C4-2B (cell line): ENCODE measurements at regions not wholly inside any gene's neighbourhood (a gene's known extent, or its start where the extent isn't known, plus 50 kb on each side); places are given as distances from the start of the nearest gene placed in this dataset.

Experiments used
- CTCF ChIP-seq: fragments of 450-650 bp; conservative IDR thresholded peaks from 2 replicates; pipeline ENCODE4 v1.5.1; 2017; ENCODE audit warnings: mild to moderate bottlenecking
- ZFX ChIP-seq: fragments of 450-650 bp; IDR thresholded peaks from 2 replicates; pipeline ENCODE4 v1.6.1; 2017

- TF ChIP-seq CTCF (no peak), ZFX (no peak)
These were observed 238.4 kb upstream of the MKI67 start for GRCh38 chr10:128364631-128365030.
